ENCODE measurements at regions not wholly inside any gene's neighbourhood (a gene's known extent, or its start where the extent isn't known, plus 50 kb on each side); places are given as distances from the start of the nearest gene placed in this dataset.

- H3K4me1 Mint-ChIP-seq (ENCODE audit: low read depth) = no peaks in the 10 kb centered on the region
- no peaks in the 10 kb centered on the region for H3K36me3 Mint-ChIP-seq (ENCODE audit: low read depth)
- H3K27me3 Mint-ChIP-seq (ENCODE audit: low read depth) = no peaks in the 10 kb centered on the region
- no peak for DNase-seq (ENCODE audit: low spot score)
- H3K9me3 Mint-ChIP-seq (ENCODE audit: low read depth) = peaks cover 1% of the 10 kb centered on the region
- no peak overlapping the region for H3K27ac Mint-ChIP-seq (ENCODE audit: unreplicated experiment)
- H3K4me3 Mint-ChIP-seq (ENCODE audit: unreplicated experiment) = no peak overlapping the region
- TF ChIP-seq CTCF (IDR thresholded peaks at IDR 0.05) = no peak
Measured at GRCh38 chr13:58876473-58876872, 1244.9 kb downstream of the PCDH17 start.

- no peaks in the 10 kb centered on the region for H3K36me3 Mint-ChIP-seq (ENCODE audit: low read depth)
- no peak for TF ChIP-seq CTCF (IDR thresholded peaks at IDR 0.05)
- H3K9me3 Mint-ChIP-seq (ENCODE audit: low read depth) = no peaks in the 10 kb centered on the region
- no peak overlapping the region for H3K27ac Mint-ChIP-seq (ENCODE audit: unreplicated experiment)
- DNase-seq (ENCODE audit: low spot score) = no peak
- H3K4me3 Mint-ChIP-seq (ENCODE audit: unreplicated experiment) = no peak overlapping the region
- no peaks in the 10 kb centered on the region for H3K4me1 Mint-ChIP-seq (ENCODE audit: low read depth)
- H3K27me3 Mint-ChIP-seq (ENCODE audit: low read depth) = no peaks in the 10 kb centered on the region
Measured at GRCh38 chr13:58879114-58879513, 1247.6 kb downstream of the PCDH17 start.

- Mint-ChIP-seq H3K27me3 (ENCODE audit: low read depth) (no peaks in the 10 kb centered on the region), H3K9me3 (ENCODE audit: low read depth) (no peaks in the 10 kb centered on the region), H3K4me1 (ENCODE audit: low read depth) (no peaks in the 10 kb centered on the region), H3K4me3 (ENCODE audit: unreplicated experiment) (no peak overlapping the region), H3K36me3 (ENCODE audit: low read depth) (no peaks in the 10 kb centered on the region), H3K27ac (ENCODE audit: unreplicated experiment) (no peak overlapping the region)
- no peak for TF ChIP-seq CTCF (IDR thresholded peaks at IDR 0.05)
- DNase-seq (ENCODE audit: low spot score) = no peak
Measured at GRCh38 chr13:58882516-58882915, 1251.0 kb downstream of the PCDH17 start.

GRCh38 chr13:58883405-58883804 lies 1251.9 kb downstream of the PCDH17 start:
- no peak for DNase-seq (ENCODE audit: low spot score)
- no peaks in the 10 kb centered on the region for H3K4me1 Mint-ChIP-seq (ENCODE audit: low read depth)
- TF ChIP-seq CTCF (IDR thresholded peaks at IDR 0.05) = no peak
- H3K27ac Mint-ChIP-seq (ENCODE audit: unreplicated experiment) = no peak overlapping the region
- H3K9me3 Mint-ChIP-seq (ENCODE audit: low read depth) = no peaks in the 10 kb centered on the region
- H3K27me3 Mint-ChIP-seq (ENCODE audit: low read depth) = no peaks in the 10 kb centered on the region
- H3K4me3 Mint-ChIP-seq (ENCODE audit: unreplicated experiment) = no peak overlapping the region
- H3K36me3 Mint-ChIP-seq (ENCODE audit: low read depth) = no peaks in the 10 kb centered on the region

- H3K4me1 Mint-ChIP-seq (ENCODE audit: low read depth) = no peaks in the 10 kb centered on the region
- no peaks in the 10 kb centered on the region for H3K27me3 Mint-ChIP-seq (ENCODE audit: low read depth)
- H3K27ac Mint-ChIP-seq (ENCODE audit: unreplicated experiment) = no peak overlapping the region
- no peak for DNase-seq (ENCODE audit: low spot score)
- no peak for TF ChIP-seq CTCF (IDR thresholded peaks at IDR 0.05)
- no peaks in the 10 kb centered on the region for H3K9me3 Mint-ChIP-seq (ENCODE audit: low read depth)
- no peak overlapping the region for H3K4me3 Mint-ChIP-seq (ENCODE audit: unreplicated experiment)
- no peaks in the 10 kb centered on the region for H3K36me3 Mint-ChIP-seq (ENCODE audit: low read depth)
Measured at GRCh38 chr13:58884353-58885209, 1253.0 kb downstream of the PCDH17 start.
